Stimulated activated memory B cell treated with anti-CD40 and anti-IgM and Interleukin-4, amounts not matched to agents 10 μg/mL and 1 μg/mL and 100 μg/mL, for 72 hours (primary cell): ENCODE measurements at regions not wholly inside any gene's neighbourhood (a gene's known extent, or its start where the extent isn't known, plus 50 kb on each side); places are given as distances from the start of the nearest gene placed in this dataset.

Experiments used
- ATAC-seq: fragments of 150-1000 bp; cut with Tn5 transposase; 2 replicates; pipeline ENCODE4 v1.10.0; 2021
- H3K27ac Mint-ChIP-seq: one replicate; pipeline ENCODE4 v1.8.0; 2022; ENCODE audit warnings: mild to moderate bottlenecking, mixed read lengths
- H3K27me3 Mint-ChIP-seq: one replicate; pipeline ENCODE4 v1.8.0; 2022; ENCODE audit warnings: mixed read lengths
- H3K36me3 Mint-ChIP-seq: one replicate; pipeline ENCODE4 v1.8.0; 2022; ENCODE audit warnings: mixed read lengths
- H3K4me1 Mint-ChIP-seq: one replicate; pipeline ENCODE4 v1.8.0; 2022; ENCODE audit warnings: mixed read lengths
- H3K4me3 Mint-ChIP-seq: one replicate; pipeline ENCODE4 v1.8.0; 2022; ENCODE audit warnings: mild to moderate bottlenecking, moderate library complexity, mixed read lengths
- H3K9me3 Mint-ChIP-seq: one replicate; pipeline ENCODE4 v1.8.0; 2022; ENCODE audit warnings: mixed read lengths

- H3K4me1 Mint-ChIP-seq = no peaks in the 10 kb centered on the region
- H3K27ac Mint-ChIP-seq = no peak overlapping the region
- no peak for ATAC-seq
- H3K27me3 Mint-ChIP-seq = peaks cover 9% of the 10 kb centered on the region
- H3K36me3 Mint-ChIP-seq = no peaks in the 10 kb centered on the region
- H3K9me3 Mint-ChIP-seq = no peaks in the 10 kb centered on the region
- H3K4me3 Mint-ChIP-seq = no peak overlapping the region
Measured at GRCh38 chr6:47114460-47114859, 72.3 kb upstream of the ADGRF1 start.

- ATAC-seq = no peak
- H3K27me3 Mint-ChIP-seq = peaks cover 12% of the 10 kb centered on the region
Measured at GRCh38 chr6:47112317-47112716, 70.2 kb upstream of the ADGRF1 start.

GRCh38 chr6:47111685-47112084 lies 69.6 kb upstream of the ADGRF1 start:
- ATAC-seq = no peak
- Mint-ChIP-seq H3K4me3 (no peak overlapping the region), H3K27ac (no peak overlapping the region), H3K4me1 (no peaks in the 10 kb centered on the region), H3K36me3 (no peaks in the 10 kb centered on the region), H3K9me3 (no peaks in the 10 kb centered on the region), H3K27me3 (peaks cover 9% of the 10 kb centered on the region)

More at GRCh38 chr6:47112317-47112716, 70.2 kb upstream of the ADGRF1 start:
- Mint-ChIP-seq H3K27ac (no peak overlapping the region), H3K4me1 (no peaks in the 10 kb centered on the region), H3K4me3 (no peak overlapping the region), H3K36me3 (no peaks in the 10 kb centered on the region), H3K9me3 (no peaks in the 10 kb centered on the region)

GRCh38 chr6:47109281-47109680 lies 67.1 kb upstream of the ADGRF1 start:
- H3K27me3 Mint-ChIP-seq = peaks cover 9% of the 10 kb centered on the region
- H3K9me3 Mint-ChIP-seq = no peaks in the 10 kb centered on the region
- no peaks in the 10 kb centered on the region for H3K36me3 Mint-ChIP-seq
- H3K27ac Mint-ChIP-seq = no peak overlapping the region
- ATAC-seq = no peak
- H3K4me1 Mint-ChIP-seq = no peaks in the 10 kb centered on the region
- no peak overlapping the region for H3K4me3 Mint-ChIP-seq

GRCh38 chr6:47106721-47107197 lies 64.6 kb upstream of the ADGRF1 start:
- no peak overlapping the region for H3K27ac Mint-ChIP-seq
- peak; percentile 15 for ATAC-seq
- no peaks in the 10 kb centered on the region for H3K4me1 Mint-ChIP-seq
- no peaks in the 10 kb centered on the region for H3K36me3 Mint-ChIP-seq
- H3K9me3 Mint-ChIP-seq = no peaks in the 10 kb centered on the region
- peaks cover 9% of the 10 kb centered on the region for H3K27me3 Mint-ChIP-seq
- H3K4me3 Mint-ChIP-seq = no peak overlapping the region

GRCh38 chr6:47106216-47106615 lies 64.1 kb upstream of the ADGRF1 start:
- H3K4me1 Mint-ChIP-seq = no peaks in the 10 kb centered on the region
- H3K36me3 Mint-ChIP-seq = no peaks in the 10 kb centered on the region
- H3K27me3 Mint-ChIP-seq = peaks cover 9% of the 10 kb centered on the region
- H3K9me3 Mint-ChIP-seq = no peaks in the 10 kb centered on the region
- H3K27ac Mint-ChIP-seq = no peak overlapping the region
- H3K4me3 Mint-ChIP-seq = no peak overlapping the region
- ATAC-seq = no peak

- no peak for ATAC-seq
- peaks cover 9% of the 10 kb centered on the region for H3K27me3 Mint-ChIP-seq
- H3K4me1 Mint-ChIP-seq = no peaks in the 10 kb centered on the region
- no peak overlapping the region for H3K27ac Mint-ChIP-seq
- no peaks in the 10 kb centered on the region for H3K9me3 Mint-ChIP-seq
- H3K36me3 Mint-ChIP-seq = no peaks in the 10 kb centered on the region
- H3K4me3 Mint-ChIP-seq = no peak overlapping the region
Measured at GRCh38 chr6:47105469-47106178, 63.5 kb upstream of the ADGRF1 start.

GRCh38 chr6:47103931-47104330 lies 61.8 kb upstream of the ADGRF1 start:
- H3K36me3 Mint-ChIP-seq = no peaks in the 10 kb centered on the region

GRCh38 chr6:47102331-47102730 lies 60.2 kb upstream of the ADGRF1 start:
- Mint-ChIP-seq H3K36me3 (no peaks in the 10 kb centered on the region), H3K9me3 (no peaks in the 10 kb centered on the region), H3K4me3 (no peak overlapping the region), H3K27ac (no peak overlapping the region), H3K27me3 (no peaks in the 10 kb centered on the region), H3K4me1 (no peaks in the 10 kb centered on the region)
- ATAC-seq = no peak

More at GRCh38 chr6:47103931-47104330, 61.8 kb upstream of the ADGRF1 start:
- H3K27me3 Mint-ChIP-seq = peaks cover 9% of the 10 kb centered on the region
- ATAC-seq = no peak
- no peak overlapping the region for H3K4me3 Mint-ChIP-seq
- no peaks in the 10 kb centered on the region for H3K9me3 Mint-ChIP-seq
- no peaks in the 10 kb centered on the region for H3K4me1 Mint-ChIP-seq
- H3K27ac Mint-ChIP-seq = no peak overlapping the region

- H3K36me3 Mint-ChIP-seq = no peaks in the 10 kb centered on the region
- peaks cover 5% of the 10 kb centered on the region for H3K4me1 Mint-ChIP-seq
- H3K4me3 Mint-ChIP-seq = no peak overlapping the region
- H3K27me3 Mint-ChIP-seq = peaks cover 6% of the 10 kb centered on the region
- no peaks in the 10 kb centered on the region for H3K9me3 Mint-ChIP-seq
- H3K27ac Mint-ChIP-seq = no peak overlapping the region
- ATAC-seq = no peak
Measured at GRCh38 chr6:47098570-47098993, 56.5 kb upstream of the ADGRF1 start.

GRCh38 chr6:47097092-47097945 lies 55.2 kb upstream of the ADGRF1 start:
- H3K27me3 Mint-ChIP-seq = peaks cover 9% of the 10 kb centered on the region
- peak; percentile 73 for ATAC-seq
- peaks cover 6% of the 10 kb centered on the region for H3K4me1 Mint-ChIP-seq
- H3K9me3 Mint-ChIP-seq = no peaks in the 10 kb centered on the region
- no peak overlapping the region for H3K27ac Mint-ChIP-seq
- no peaks in the 10 kb centered on the region for H3K36me3 Mint-ChIP-seq
- H3K4me3 Mint-ChIP-seq = no peak overlapping the region

GRCh38 chr6:47096211-47096895 lies 54.2 kb upstream of the ADGRF1 start:
- Mint-ChIP-seq H3K4me3 (no peak overlapping the region), H3K36me3 (no peaks in the 10 kb centered on the region), H3K4me1 (peaks cover 6% of the 10 kb centered on the region), H3K27ac (no peak overlapping the region), H3K27me3 (peaks cover 9% of the 10 kb centered on the region), H3K9me3 (no peaks in the 10 kb centered on the region)
- no peak for ATAC-seq

GRCh38 chr6:47094241-47094925 lies 52.3 kb upstream of the ADGRF1 start:
- ATAC-seq = no peak
- Mint-ChIP-seq H3K4me1 (peaks cover 6% of the 10 kb centered on the region), H3K27ac (no peak overlapping the region), H3K9me3 (no peaks in the 10 kb centered on the region), H3K36me3 (no peaks in the 10 kb centered on the region), H3K4me3 (no peak overlapping the region), H3K27me3 (peaks cover 9% of the 10 kb centered on the region)

- peaks cover 6% of the 10 kb centered on the region for H3K4me1 Mint-ChIP-seq
- no peak overlapping the region for H3K27ac Mint-ChIP-seq
- H3K4me3 Mint-ChIP-seq = no peak overlapping the region
- no peaks in the 10 kb centered on the region for H3K36me3 Mint-ChIP-seq
- H3K27me3 Mint-ChIP-seq = peaks cover 9% of the 10 kb centered on the region
- no peak for ATAC-seq
- no peaks in the 10 kb centered on the region for H3K9me3 Mint-ChIP-seq
Measured at GRCh38 chr6:47093169-47093568, 51.0 kb upstream of the ADGRF1 start.
